ENCODE measurements at regions not wholly inside any gene's neighbourhood (a gene's known extent, or its start where the extent isn't known, plus 50 kb on each side); places are given as distances from the start of the nearest gene placed in this dataset.

GRCh38 chr13:44810061-44810840 is 179.0 kb downstream of the NUFIP1 start:
- TF ChIP-seq CTCF (IDR thresholded peaks at IDR 0.05) (no peak), POLR2AphosphoS5 (IDR thresholded peaks at IDR 0.05) (no peak)
